GM21381 (cell line): ENCODE measurements at regions not wholly inside any gene's neighbourhood (a gene's known extent, or its start where the extent isn't known, plus 50 kb on each side); places are given as distances from the start of the nearest gene placed in this dataset.
"Not testable (repeated sequence)": the region's sequence is repeated elsewhere in the genome, so short reads cannot be mapped to it uniquely, and the experiment has no call there.

Experiments
- ATAC-seq: cut with Tn5 transposase; IDR thresholded peaks from one replicate; pipeline ENCODE4 v1.9.1; 2021; ENCODE audit warnings: mild to moderate bottlenecking, moderate library complexity; ENCODE audit not compliant: unreplicated experiment

DNA sequence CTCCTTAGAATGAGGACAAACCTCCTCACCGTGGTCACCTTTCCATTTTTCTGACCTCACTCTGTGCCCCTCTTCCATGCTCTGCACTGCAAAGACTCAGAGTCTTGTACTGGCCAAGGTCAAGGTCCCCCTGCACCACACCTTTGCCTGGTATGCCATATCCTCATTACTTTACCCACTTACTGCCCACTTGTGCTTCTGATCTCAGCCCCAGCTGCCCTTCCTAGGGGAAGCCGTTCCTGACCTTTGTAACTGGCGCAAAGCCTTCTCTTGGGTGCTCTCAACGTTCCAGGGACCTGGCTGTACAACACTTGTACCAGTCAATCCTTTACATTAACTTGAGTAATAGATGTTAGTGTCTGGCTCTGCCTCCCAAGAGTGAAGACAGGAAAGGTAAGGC lies 256.0 kb downstream of the SV2B start:
- ATAC-seq, result no peak

- no peak for ATAC-seq
These were observed 257.0 kb downstream of the SV2B start for GRCh38 chr15:91357011-91357410.

- ATAC-seq, result no peak
These were observed 257.4 kb downstream of the SV2B start for GRCh38 chr15:91357486-91357885.

DNA sequence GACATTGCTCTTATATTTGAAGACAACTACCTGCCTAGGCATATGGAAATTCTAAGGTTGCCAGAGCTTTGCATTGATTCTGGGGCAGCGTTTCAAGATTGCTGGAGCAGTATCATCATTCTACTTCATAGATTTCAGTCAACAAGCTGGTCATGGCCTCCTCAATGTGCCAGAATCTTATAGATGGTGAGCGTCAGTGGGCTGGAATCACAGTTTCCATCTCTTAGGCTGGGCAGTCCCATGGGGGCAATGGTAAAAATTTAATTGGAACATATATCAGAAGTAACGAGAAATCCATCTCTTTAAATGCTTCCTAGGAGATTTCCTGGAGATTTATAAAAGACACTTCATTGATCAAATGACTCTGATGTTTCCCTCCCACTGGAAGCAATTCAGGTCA lies 258.3 kb downstream of the SV2B start:
- no peak for ATAC-seq

GRCh38 chr15:91361696-91362095 lies 261.6 kb downstream of the SV2B start:
- ATAC-seq, result not testable (repeated sequence)

GRCh38 chr15:91366111-91366510 lies 266.1 kb downstream of the SV2B start:
- no peak for ATAC-seq

DNA sequence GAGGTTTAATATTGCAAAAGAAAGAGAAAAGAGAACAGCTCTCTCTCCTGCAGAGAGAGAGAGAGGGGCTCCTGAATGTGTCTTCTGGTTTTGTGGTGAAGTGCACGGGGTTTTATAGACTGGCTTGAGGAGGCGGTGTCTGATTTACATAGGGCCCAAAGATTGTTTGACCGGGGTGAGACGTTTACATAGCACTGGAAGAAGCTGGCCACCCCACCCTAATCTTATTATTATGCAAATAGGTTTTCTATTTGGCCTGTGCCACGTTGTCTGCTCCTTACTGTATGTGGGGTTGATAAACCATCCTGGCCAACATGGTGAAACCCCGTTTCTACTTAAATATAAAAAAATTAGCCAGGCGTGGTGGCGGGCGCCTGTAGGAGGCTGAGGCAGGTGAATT lies 268.6 kb downstream of the SV2B start:
- no peak for ATAC-seq

DNA sequence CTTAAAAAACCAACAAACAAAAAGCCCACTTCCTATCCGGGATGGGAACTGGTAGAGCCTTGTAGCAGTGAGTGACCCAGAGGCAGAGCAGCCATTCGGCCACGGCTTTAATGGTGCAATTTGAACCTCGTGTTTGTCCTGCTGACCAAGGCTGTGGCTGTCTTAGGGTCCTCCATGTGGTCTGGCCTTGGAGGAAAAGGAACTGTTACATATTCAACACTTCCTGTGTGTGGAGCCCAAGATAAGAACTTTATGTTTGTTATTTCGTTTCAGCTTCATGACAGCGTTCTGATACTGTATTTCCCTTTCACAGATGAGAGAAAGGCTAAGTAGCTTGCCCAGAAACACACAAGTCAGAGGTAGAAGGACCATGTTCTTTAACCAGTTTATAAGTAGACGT lies 269.8 kb downstream of the SV2B start:
- ATAC-seq, result no peak

DNA sequence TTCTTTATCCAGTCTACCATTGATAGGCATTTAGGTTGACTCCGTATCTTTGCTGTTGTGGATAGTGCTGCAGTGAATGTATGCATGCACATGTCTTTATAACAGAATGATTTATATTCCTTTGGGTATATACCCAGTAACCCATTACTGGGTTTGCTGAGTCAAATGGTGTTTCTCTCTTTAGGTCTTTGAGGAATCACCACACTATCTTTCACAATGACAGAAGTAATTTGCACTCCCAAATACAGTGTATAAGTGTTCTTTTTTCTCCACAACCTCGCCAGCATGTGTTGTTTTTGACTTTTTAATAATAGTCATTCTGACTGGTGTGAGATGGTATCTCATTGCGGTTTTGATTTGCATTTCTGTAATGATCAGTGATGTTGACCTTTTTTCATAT lies 271.3 kb downstream of the SV2B start:
- ATAC-seq, result not testable (repeated sequence)

- ATAC-seq, result no peak
These were observed 274.3 kb downstream of the SV2B start for GRCh38 chr15:91374336-91374735.

GRCh38 chr15:91376038-91376437 lies 276.0 kb downstream of the SV2B start:
- ATAC-seq, result no peak

DNA sequence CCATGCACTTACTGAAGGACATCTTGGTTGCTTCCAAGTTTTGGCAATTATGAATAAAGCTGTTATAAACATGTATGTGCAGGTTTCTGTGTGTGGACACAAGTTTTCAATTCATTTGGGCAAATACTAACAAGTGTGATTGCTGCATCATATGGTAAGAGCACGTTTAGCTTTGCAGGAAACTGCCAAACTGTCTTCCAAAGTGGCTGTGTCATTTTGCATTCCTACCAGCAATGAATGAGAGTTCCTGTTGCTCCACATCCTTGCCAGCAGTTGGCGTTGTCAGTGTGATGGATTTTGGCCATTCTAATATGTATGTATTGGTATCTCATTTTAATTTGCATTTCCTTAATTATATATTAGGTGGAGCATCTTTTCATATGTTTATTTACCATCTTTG lies 280.1 kb downstream of the SV2B start:
- ATAC-seq, result no peak

DNA sequence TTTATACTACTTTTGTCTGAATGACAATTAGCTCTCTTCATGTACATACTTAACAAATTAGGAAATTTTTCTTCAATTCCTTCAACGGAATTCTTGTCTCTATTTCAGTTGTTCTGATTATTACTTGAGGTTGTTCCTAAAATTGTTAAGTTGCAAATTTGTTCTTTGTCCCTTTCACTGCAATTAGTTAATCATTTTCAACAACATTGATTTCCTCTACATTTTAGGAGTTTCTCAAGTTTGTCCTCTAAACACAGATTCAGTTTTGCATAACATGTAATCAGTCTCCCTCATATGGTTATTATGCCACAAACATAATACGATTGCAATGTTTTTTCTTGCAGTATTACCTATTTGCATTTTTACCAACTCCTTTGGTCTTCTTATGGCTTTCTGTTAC lies 283.5 kb downstream of the SV2B start:
- no peak for ATAC-seq

DNA sequence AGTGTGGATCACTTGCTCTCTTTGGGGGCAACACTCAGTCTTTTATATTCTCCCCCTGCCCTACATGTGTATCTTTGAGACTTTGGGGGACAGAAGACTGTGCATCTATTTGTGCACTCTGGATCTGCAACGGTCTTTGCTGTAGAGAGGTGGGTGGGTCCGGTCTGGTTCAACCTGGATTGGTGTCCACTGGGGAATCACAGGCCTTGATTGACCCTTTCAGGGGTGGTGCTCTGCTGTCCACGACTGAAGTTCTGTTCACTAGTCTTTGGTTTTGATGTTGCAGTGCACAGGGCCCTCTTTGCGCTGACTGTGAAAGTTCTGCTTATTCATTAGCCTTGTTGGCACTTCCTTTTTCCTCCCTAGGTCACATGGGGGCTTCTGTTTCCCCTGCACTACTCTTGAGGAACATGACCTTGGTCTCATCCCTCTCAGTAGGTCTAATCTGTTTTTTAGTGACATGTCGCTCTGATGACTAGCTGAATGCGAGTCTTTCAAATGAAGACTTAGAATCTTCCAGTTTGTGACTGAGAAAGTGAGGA lies 284.2 kb downstream of the SV2B start:
- ATAC-seq, result no peak

DNA sequence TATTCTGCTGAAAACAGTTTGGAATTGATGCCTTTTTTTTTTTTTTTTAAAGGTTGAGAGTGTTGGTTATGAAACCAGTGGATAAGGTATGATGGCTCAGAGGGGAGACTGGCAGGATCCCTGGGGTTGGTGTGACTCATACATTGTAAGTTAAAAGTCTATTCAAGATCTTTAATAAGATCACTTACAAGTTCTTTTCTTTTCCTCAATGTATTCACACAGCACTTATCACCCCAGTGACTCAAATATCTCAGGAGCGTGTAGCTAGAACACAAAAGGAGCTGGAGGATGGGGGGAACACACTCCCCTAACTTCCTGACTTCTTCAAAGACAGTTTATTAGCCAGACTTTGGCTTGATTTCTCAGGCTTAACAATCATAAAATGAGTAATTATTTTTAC lies 285.3 kb downstream of the SV2B start:
- no peak for ATAC-seq

DNA sequence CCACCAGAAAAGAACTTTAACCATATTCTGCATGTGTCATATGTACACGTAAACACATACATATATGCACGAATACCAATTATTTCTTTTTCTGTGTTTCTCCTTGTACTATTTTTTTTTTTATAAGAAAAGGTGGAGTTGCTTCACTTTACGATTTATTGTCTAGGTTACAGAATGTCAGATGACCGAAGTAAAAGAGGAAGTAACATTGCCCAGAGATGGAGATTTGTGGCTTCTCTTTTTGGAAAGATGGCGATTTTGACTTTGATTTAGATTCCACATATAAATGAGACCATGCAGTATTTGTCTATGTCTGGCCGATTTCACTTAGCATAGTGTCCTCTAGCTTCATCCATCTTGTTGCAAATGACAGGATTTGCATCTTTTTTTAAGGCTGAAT lies 293.1 kb downstream of the SV2B start:
- no peak for ATAC-seq

DNA sequence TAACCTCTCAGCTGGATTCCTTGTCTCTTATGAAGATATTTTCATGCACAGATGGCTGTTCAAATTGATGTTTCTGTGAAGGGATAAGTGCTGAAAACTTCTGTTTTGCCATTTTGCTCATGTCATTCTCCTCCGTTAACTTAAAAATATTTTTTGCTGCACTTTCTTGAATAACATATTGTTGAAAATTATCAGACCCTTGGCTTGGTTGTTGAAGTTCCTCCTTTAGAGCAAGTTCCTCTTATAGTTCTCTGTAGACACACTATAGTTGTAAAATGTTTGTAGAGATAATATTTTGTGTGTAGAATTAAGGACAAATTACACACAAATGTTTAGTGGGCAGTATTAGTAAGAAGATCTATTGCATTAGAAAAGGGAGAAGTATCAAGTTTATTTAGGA lies 300.4 kb downstream of the SV2B start:
- no peak for ATAC-seq

DNA sequence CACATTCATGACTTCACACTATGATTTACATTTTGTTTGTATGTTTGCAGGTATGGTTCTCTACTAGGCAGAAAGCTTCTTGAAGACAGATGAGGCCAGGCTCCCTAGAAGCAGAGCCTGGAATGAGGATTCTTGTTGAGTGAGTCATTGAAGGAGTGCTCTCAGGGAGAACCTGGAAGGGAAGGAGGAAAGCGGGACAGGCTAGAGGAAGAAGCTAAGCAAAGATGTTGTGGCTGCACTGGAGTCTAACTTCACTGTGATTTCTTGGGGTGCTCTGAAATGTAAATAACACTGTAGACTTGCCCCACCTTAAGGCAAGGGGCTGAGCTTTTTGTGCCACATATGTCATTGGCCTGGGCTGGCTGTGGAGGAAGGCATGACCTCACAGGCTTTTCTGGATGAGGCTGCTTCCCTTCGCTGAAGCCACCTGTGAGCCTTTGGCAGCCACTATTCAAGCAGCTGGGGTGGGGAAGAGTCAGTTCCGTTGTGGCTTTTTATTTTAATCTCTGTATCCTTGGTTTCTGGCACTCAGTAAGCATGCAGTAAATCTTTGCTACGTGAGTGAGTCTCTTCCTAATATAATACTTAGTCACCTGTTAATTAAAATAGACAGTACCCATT lies 307.3 kb downstream of the SV2B start:
- no peak for ATAC-seq

DNA sequence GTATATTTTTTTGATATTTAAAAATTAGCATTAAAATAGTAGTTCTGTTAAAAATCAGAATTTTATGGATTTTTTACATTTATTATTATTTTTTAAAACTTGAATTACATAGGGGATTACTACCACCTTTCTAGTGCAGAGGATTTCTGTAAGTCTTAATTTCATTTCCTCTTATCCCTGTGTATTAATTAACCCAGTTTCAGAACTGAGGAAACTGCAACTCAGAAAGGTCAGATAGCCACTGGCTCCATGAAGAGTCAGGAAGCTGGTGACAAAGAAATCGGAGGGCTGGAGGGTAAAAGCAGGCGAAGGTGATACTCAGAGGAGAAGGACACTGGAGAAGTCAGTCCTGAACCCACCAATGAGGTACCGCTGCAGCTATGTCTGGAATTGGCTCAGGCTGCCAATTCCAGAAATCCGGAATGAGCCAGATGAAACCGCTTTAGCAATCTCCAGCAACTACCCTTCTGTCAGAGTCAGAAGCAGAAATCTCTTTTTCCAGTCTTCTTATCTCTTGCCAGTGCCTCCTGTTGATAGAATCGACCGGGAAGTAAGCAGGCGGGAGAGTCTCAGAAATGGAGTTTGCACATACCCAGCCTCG lies 308.5 kb downstream of the SV2B start:
- no peak for ATAC-seq

GRCh38 chr15:91409387-91409786 lies 309.3 kb downstream of the SV2B start:
- no peak for ATAC-seq

GRCh38 chr15:91411586-91411985 lies 311.5 kb downstream of the SV2B start:
- no peak for ATAC-seq

- no peak for ATAC-seq
These were observed 312.3 kb downstream of the SV2B start for GRCh38 chr15:91412138-91412928.
